ENCODE measurements at regions not wholly inside any gene's neighbourhood (a gene's known extent, or its start where the extent isn't known, plus 50 kb on each side); places are given as distances from the start of the nearest gene placed in this dataset.

DNA sequence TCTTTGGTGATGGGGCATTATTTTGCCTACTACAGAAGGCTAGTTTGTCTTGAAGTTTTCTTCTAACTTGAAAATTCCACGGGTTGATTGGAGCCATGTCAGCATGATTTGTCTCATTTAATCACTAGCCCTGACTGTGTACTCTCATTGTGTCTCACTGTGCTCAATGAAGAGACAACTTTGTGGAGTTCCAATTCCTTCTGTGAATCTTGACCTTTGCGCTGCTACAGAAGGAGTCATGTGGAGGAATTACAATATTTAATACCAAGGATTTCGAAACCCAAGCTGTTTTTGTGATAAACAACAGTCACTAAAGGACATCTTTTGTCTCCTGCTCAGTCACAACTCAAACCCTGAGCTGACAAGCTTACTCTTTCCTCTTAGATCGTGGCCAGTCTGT, 98.6 kb upstream of the ACTBL2 start:
- TF ChIP-seq EZH2 (IDR thresholded peaks at IDR 0.05; ENCODE audit: low read length, unreplicated experiment): no peak
- TF ChIP-seq, protein P1, sequence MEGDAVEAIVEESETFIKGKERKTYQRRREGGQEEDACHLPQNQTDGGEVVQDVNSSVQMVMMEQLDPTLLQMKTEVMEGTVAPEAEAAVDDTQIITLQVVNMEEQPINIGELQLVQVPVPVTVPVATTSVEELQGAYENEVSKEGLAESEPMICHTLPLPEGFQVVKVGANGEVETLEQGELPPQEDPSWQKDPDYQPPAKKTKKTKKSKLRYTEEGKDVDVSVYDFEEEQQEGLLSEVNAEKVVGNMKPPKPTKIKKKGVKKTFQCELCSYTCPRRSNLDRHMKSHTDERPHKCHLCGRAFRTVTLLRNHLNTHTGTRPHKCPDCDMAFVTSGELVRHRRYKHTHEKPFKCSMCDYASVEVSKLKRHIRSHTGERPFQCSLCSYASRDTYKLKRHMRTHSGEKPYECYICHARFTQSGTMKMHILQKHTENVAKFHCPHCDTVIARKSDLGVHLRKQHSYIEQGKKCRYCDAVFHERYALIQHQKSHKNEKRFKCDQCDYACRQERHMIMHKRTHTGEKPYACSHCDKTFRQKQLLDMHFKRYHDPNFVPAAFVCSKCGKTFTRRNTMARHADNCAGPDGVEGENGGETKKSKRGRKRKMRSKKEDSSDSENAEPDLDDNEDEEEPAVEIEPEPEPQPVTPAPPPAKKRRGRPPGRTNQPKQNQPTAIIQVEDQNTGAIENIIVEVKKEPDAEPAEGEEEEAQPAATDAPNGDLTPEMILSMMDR (conservative IDR thresholded peaks at IDR 0.05; ENCODE audit: low read depth, low read length): no peak

All from PC-3 (cell line).